Fibroblast of lung (primary cell): ENCODE measurements at regions not wholly inside any gene's neighbourhood (a gene's known extent, or its start where the extent isn't known, plus 50 kb on each side); places are given as distances from the start of the nearest gene placed in this dataset.

Experiments
- DNase-seq, 2 donors: peaks; one replicate each; pipeline versions ENCODE4 v3.0.0 to v3.0.0-alpha.2; 2010; ENCODE audit warnings: low read depth in 2 of 2
- H2AFZ ChIP-seq: 2 replicates; pipeline ENCODE4 v1.5.1; 2012; ENCODE audit warnings: low read length, control low read depth, inconsistent platforms
- H3K27ac ChIP-seq: 2 replicates; pipeline ENCODE4 v1.5.1; 2011; ENCODE audit warnings: low read length, control low read depth; ENCODE audit not compliant: insufficient read depth
- H3K27me3 ChIP-seq: 2 replicates; pipeline ENCODE4 v1.5.1; 2011; ENCODE audit warnings: mild to moderate bottlenecking, low read length; ENCODE audit not compliant: control insufficient read depth, insufficient read depth
- H3K36me3 ChIP-seq: 2 replicates; pipeline ENCODE4 v1.5.1; 2011; ENCODE audit warnings: low read length; ENCODE audit not compliant: control insufficient read depth, insufficient read depth
- H3K4me1 ChIP-seq: 2 replicates; pipeline ENCODE4 v1.5.1; 2011; ENCODE audit warnings: low read length; ENCODE audit not compliant: control insufficient read depth, insufficient read depth; ENCODE audit errors: extremely low read depth
- H3K4me2 ChIP-seq: 2 replicates; pipeline ENCODE4 v1.5.1; 2011; ENCODE audit warnings: low read length, control low read depth; ENCODE audit not compliant: insufficient read depth; ENCODE audit errors: extremely low read depth
- H3K4me3 ChIP-seq, 4 experiments: fragments of 200-600 bp in 1 of 4; sonication (generic) in 1 of 4; replicated peaks in 1 of 4; 2 replicates each; pipeline ENCODE4 v1.5.1; 2011 to 2016; ENCODE audit warnings: low read length in 4 of 4, low read depth in 3 of 4, mild to moderate bottlenecking in 3 of 4, control low read depth in 2 of 4, inconsistent platforms in 1 of 4, mixed read lengths in 1 of 4; ENCODE audit not compliant: insufficient read depth in 1 of 4; ENCODE audit errors: control extremely low read depth in 1 of 4
- H3K79me2 ChIP-seq: 2 replicates; pipeline ENCODE4 v1.5.1; 2012; ENCODE audit warnings: mild to moderate bottlenecking, low read length, inconsistent platforms; ENCODE audit not compliant: control insufficient read depth, insufficient read depth
- H3K9ac ChIP-seq: 2 replicates; pipeline ENCODE4 v1.5.1; 2011; ENCODE audit warnings: mild to moderate bottlenecking, low read length, control low read depth; ENCODE audit not compliant: insufficient read depth
- H3K9me3 ChIP-seq: 2 replicates; pipeline ENCODE4 v1.5.1; 2012; ENCODE audit warnings: low read depth, low read length; ENCODE audit not compliant: control insufficient read depth, insufficient read depth
- H4K20me1 ChIP-seq: 2 replicates; pipeline ENCODE4 v1.5.1; 2011; ENCODE audit warnings: low read length; ENCODE audit not compliant: control insufficient read depth, insufficient read depth; ENCODE audit errors: extremely low read depth
- CTCF ChIP-seq, 2 donors: IDR thresholded peaks in 1 of 2; conservative IDR thresholded peaks in 1 of 2; 1 replicate in 1 of 2; 2 replicates in 1 of 2; pipeline ENCODE4 v1.5.1; 2011 to 2012; ENCODE audit warnings: low read length in 2 of 2, control low read depth in 1 of 2, inconsistent platforms in 1 of 2, low read depth in 1 of 2, mild to moderate bottlenecking in 1 of 2
- EZH2 ChIP-seq: IDR thresholded peaks from 2 replicates; pipeline ENCODE4 v1.5.1; 2012; ENCODE audit warnings: low read length, control low read depth, mild to moderate bottlenecking; ENCODE audit errors: missing control alignments

GRCh38 chr4:83889802-83890201 is 353.9 kb downstream of the GPAT3 start:
- Histone ChIP-seq H3K9ac (no peak overlapping the region), H3K4me1 (no peaks in the 10 kb centered on the region), H3K27me3 (no peaks in the 10 kb centered on the region), H3K79me2 (no peaks in the 10 kb centered on the region), H3K4me3 (no peak overlapping the region), H3K36me3 (no peaks in the 10 kb centered on the region), H3K4me2 (no peak overlapping the region), H3K27ac (no peak overlapping the region), H4K20me1 (no peaks in the 10 kb centered on the region), H3K9me3 (no peaks in the 10 kb centered on the region), H2AFZ (no peak overlapping the region)
- TF ChIP-seq EZH2 (no peak), CTCF (conservative IDR thresholded peaks at IDR 0.05 in 1 of 2, IDR thresholded peaks at IDR 0.05 in 1 of 2; ENCODE audit: low read depth in 1 of 2, low read length in 2 of 2) (no peak)
- peak in 1 of 2 donors; percentile 88 for DNase-seq

GRCh38 chr4:83885256-83886182 is 349.6 kb downstream of the GPAT3 start:
- H3K9ac ChIP-seq: no peak overlapping the region
- H3K36me3 ChIP-seq: no peaks in the 10 kb centered on the region
- no peak for TF ChIP-seq EZH2
- no peak for TF ChIP-seq CTCF (conservative IDR thresholded peaks at IDR 0.05 in 1 of 2, IDR thresholded peaks at IDR 0.05 in 1 of 2; ENCODE audit: low read depth in 1 of 2, low read length in 2 of 2)
- H3K4me1 ChIP-seq: no peaks in the 10 kb centered on the region
- no peak overlapping the region for H2AFZ ChIP-seq
- no peaks in the 10 kb centered on the region for H4K20me1 ChIP-seq
- no peak overlapping the region for H3K4me2 ChIP-seq
- no peak overlapping the region for H3K4me3 ChIP-seq
- H3K27me3 ChIP-seq: no peaks in the 10 kb centered on the region
- no peak for DNase-seq
- H3K79me2 ChIP-seq: no peaks in the 10 kb centered on the region
- H3K9me3 ChIP-seq: no peaks in the 10 kb centered on the region
- H3K27ac ChIP-seq: no peak overlapping the region

GRCh38 chr4:83876047-83876446 is 340.1 kb downstream of the GPAT3 start:
- H3K27ac ChIP-seq: no peak overlapping the region
- peak in 1 of 2 donors; percentile 39 for DNase-seq

More at GRCh38 chr4:83876047-83876446, 340.1 kb downstream of the GPAT3 start:
- Histone ChIP-seq H3K4me2 (no peak overlapping the region), H3K36me3 (no peaks in the 10 kb centered on the region), H3K27me3 (no peaks in the 10 kb centered on the region), H3K4me3 (no peak overlapping the region), H3K9me3 (no peaks in the 10 kb centered on the region), H3K9ac (no peak overlapping the region), H3K4me1 (no peaks in the 10 kb centered on the region), H4K20me1 (no peaks in the 10 kb centered on the region), H3K79me2 (no peaks in the 10 kb centered on the region), H2AFZ (no peak overlapping the region)
- TF ChIP-seq CTCF (conservative IDR thresholded peaks at IDR 0.05 in 1 of 2, IDR thresholded peaks at IDR 0.05 in 1 of 2; ENCODE audit: low read depth in 1 of 2, low read length in 2 of 2): no peak
